Stimulated activated CD4-positive, alpha-beta T cell treated with anti-CD3 and anti-CD28 coated beads, Interleukin-2, amount 100 ng/mL, for 24 hours (primary cell): ENCODE measurements at regions not wholly inside any gene's neighbourhood (a gene's known extent, or its start where the extent isn't known, plus 50 kb on each side); places are given as distances from the start of the nearest gene placed in this dataset.
"Not testable (repeated sequence)": the region's sequence is repeated elsewhere in the genome, so short reads cannot be mapped to it uniquely, and the experiment has no call there.

Experiments
- DNase-seq, 2 donors: peaks; one replicate each; pipeline ENCODE4 v3.0.0-alpha.2; 2020

DNA sequence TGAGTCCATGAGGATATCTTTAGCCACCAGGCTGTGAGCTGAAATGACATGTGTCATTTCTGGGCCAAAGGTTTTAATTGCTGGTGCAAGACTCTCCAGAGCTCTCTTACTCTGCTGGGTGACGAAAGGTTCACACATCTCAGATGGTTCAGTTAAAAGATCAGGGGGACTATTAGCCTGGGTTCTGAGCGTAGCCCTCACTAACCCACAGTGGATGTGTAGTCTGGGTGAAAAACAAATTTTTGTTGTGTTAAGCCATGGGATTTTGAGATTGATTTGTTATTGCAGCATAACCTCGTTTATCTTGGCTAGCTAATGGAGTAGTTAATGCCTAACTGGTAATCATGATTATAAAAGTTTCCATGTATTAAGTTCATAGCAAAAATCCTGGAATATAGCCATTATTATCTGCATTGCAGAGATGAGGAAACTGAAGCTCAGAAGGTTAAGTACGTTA is 251.5 kb downstream of the RMST start:
- DNase-seq, result no peak

GRCh38 chr12:97716356-97716755 is 253.8 kb downstream of the RMST start:
- DNase-seq, result no peak

GRCh38 chr12:97723801-97724200 is 261.2 kb downstream of the RMST start:
- not testable (repeated sequence) for DNase-seq

DNA sequence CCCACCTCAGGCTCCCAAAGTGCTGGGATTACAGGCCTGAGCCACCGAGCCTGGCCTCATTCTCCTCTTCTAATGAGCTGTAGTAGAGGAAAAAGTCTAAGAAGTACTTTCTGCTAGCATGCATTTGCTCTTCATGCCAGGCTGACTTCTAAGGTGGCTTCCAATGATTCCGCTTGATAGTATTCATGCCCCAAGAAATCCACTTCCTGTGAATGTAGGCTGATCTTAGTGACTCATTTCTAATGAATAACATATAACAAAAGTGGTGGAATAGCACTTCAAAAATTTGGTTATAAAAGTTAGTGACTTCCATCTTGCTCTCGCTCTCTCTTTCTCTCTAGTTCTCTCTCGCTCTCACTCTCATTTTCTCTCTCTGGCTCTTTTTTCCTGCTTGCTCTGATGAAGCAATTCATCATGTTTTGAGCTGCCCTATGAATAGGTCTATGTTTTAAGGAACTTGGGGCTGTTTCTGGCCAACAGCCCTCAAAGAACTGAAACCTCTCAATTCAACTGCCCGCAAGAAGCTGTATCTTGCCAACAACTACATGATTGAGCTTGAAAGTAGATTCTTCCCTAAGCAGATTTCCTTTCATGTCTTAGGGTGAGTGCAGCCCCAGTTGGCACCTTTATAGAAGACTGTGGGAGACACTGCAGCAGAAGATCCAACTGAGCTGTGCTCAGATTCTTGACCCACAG is 282.9 kb downstream of the RMST start:
- no peak for DNase-seq

- no peak for DNase-seq
Measured at GRCh38 chr12:97748298-97748697, 285.7 kb downstream of the RMST start.

DNA sequence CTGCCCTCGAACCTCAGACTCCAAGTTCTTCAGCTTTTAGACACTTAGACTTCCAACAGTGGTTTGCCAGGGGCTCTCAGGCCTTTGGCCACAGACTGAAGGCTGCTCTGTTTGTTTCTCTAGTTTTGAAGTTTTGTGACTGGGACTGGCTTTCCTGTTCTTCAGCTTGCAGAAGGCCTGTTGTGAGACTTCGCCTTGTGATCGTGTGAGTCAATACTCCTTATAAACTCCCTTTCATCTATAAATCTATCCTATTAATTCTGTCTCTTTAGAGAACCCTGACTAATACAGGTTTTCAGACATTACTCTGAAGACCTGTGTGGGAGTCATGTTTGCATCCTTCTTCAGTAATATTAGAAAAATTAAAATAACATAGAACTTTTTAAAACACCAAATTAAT is 289.1 kb downstream of the RMST start:
- no peak for DNase-seq

GRCh38 chr12:97752129-97752528 is 289.5 kb downstream of the RMST start:
- DNase-seq, result no peak

DNA sequence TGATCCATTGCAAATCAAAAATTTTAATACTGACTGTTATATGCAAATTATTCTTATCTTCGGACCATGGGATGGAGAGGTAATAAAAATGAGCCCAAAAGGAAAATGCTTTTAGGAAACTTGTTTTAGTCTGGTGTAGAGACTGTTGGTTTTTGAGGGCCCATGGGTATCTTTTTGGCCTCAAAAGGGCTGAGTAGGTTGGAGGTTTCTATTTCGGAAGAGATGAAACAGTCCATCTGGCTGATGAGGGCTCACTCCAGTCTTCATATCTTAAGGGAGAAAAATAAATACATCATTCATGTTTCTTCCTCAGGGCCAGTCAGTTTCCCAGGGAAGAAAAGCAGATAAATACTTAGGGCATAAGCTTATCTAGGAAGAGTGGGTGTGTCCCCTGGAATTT is 290.7 kb downstream of the RMST start:
- DNase-seq, result no peak

DNA sequence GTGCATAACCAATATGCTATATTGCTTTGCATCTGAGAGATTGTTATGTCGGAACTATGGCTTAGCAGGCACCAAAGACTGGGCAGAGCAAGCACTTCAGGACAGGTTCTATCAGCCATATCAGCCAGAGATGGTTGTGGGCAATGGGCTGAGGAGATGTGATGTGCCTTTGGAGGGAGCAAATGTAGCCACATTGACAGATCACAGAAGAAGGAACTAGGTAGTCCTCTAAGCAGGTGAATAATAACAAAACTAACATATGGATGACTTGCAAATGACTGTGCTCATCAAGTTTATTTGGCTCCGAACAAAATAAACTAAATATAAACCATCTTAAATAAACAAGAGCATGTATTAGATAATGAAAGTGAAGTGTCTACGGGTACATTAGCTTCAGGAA is 291.7 kb downstream of the RMST start:
- DNase-seq, result no peak

GRCh38 chr12:97756066-97756666 is 293.6 kb downstream of the RMST start:
- DNase-seq, result no peak

DNA sequence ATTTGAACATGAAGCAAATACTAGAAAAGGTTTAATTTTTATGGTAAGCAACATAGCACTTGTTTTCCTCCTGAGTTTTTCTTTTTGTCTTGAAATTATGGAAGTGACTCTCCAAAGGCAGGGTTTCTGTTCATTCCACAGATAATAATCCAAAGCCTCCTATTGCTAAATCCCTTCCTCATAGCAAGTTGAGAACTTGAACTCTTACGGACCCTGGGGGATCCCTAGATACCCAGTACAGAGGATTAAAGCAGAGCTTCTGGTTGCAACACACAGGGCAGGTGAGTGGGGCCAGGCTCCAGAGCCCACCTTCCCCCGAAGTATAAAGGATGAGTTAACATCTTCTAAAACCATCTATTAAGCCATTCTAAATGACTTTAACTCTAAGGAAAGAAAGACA is 294.1 kb downstream of the RMST start:
- DNase-seq, result no peak

DNA sequence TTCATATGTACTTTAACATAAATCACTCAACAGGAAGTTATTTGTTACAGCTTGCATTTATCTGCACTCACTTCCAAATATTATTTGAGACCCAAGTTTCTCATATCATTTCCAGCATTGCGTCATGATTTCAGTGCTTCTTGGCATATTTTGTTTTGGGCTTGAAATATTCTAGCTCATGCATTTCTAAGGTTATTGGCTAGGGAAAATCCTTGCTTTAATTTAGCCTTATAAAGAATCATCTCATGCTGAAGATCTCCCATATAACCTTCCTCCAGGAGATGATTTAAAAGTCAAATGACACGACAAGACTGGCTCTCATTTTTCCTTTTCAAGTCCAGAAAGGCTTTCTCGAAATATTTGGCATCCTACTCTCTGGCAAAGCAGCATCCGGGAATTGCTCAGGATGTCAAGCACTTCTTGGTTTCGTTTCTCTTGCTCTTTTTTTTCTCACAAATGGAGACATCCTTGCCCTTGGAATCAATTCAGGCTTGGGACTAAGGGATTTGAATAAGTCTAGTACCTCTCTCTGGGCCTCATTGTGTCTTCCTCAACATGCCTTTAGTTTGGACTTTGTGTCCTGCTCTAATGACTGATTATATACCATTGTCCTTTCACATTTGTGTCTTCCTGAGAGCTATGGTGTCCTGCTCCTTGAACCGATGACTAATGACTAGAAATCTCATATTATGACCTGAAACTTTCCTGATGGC is 295.0 kb downstream of the RMST start:
- DNase-seq, result no peak

DNA sequence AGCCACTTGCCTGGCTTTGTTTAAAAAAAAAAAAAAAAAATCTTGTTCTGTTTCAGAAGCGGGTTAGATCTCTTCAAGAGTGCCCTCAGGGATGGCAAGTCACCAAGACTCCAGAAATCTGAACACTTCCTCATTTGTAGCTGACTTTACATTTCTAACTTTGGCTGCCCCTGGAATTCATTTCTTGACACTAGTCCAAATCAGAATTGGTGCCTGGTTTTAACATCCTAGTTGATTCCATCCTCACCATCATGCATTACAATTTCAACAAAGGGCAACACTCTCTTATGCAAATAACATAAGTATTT is 295.5 kb downstream of the RMST start:
- no peak for DNase-seq

DNA sequence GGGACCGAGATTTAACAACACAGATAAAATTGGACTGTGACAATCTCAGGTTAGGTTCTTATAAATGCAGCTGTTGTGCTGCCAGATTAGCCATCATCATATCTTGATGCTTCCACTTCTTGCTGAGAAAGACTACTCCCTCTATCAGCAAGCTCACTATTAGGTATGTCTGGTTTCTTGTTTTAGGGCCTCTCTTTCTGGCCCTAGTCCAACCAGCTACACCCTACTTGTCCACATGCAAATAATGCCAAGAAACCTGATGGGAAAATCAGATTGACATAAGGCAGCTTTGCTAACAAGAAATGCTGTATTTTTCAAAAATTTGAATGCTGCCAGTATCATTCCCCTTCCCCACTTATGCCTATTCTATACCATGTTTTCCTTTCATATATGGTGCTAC is 296.0 kb downstream of the RMST start:
- no peak for DNase-seq

- no peak for DNase-seq
Measured at GRCh38 chr12:97760601-97761000, 298.0 kb downstream of the RMST start.

DNA sequence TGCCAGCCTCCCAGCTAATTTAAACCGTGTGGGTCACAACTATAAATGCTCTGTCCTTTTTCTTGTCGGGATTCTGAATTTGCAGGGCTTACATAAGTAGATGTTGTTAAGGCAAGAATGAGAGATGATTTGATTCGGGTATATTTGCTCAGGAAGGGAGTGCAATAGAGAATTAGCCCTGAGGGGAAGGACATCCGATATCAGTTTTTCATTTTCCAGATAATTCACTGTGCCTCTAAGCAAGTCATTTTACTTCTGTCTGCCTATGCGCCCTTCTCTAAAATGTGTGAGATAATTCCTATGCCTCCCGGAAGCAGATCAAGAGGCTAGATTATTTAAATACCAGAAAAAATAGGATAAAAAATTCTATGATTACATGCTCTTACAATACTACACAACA is 300.5 kb downstream of the RMST start:
- DNase-seq, result no peak

DNA sequence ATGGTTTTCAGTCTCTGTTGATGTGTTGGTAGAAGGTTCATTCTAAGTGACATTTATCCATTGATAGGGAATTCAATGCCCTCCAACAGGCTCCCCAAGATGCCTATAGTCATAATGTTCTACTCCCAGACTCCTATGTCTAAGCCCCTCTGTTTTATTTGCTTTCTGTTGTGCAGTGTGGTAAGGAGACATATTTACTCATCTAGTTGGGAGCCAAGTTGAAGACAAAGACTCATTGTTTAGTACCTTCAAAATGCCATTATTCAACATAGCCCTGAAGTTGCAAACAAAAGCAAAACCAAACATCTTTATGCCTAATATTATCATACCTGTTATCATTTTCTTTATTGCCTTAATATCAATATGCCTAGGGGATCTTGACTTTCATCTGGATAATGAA is 302.1 kb downstream of the RMST start:
- DNase-seq, result no peak

GRCh38 chr12:97767347-97767746 is 304.7 kb downstream of the RMST start:
- DNase-seq, result no peak

GRCh38 chr12:97778111-97778510 is 315.5 kb downstream of the RMST start:
- DNase-seq, result no peak

DNA sequence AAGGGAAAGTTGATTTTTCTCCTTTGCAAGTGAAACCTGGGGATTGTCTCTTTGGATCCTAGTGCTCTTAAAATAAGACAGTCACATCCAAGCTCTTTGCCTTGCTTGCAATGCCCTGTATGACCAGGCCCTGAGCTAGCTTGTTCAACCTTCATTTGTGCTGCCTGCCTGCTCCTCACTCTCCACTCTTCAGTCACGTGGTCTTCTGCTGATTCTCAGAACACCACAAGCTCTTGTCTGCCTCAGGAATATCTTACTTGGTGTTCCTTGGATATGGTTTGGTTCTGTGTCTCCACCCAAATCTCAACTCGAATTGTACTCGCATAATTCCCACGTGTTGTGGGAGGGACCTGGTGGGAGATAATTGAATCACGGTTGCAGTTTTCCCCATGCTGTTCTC is 318.7 kb downstream of the RMST start:
- DNase-seq, result no peak

DNA sequence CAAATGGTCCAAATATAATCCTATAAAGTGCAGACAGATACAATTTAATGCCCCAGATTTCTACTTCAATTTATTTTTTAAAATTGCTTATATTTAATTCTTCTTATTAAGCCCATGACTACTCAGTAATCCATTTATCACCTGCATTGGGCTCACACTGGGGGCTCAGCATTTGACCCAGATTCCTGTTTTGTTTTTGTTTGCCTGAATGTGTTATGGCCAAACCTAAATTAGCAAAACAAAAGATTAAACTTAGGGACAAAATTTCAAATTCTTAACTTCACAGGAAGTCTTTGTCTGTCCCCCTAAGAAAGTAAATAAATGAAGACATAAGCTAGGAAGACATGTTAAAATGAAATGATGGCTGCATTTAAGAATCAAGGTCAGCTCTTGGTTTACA is 322.3 kb downstream of the RMST start:
- DNase-seq, result no peak

DNA sequence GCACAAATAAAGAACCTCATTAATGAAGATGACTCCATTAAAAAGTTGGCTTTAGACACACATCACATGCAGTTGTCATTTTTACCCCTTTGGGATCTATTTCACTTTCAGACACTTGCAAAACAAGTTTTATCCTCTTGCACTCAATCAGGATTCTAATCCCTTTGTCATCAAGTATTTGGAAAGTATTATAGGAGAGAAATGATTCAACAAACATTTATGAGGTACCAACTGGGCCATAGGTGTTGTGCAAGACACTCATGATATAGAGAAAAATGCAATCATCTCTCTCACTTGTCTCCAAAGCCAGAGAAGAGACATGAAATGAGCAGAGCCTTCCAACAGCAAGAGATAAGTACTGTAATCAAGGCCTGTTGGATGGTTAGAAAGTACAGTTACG is 327.7 kb downstream of the RMST start:
- DNase-seq, result no peak

DNA sequence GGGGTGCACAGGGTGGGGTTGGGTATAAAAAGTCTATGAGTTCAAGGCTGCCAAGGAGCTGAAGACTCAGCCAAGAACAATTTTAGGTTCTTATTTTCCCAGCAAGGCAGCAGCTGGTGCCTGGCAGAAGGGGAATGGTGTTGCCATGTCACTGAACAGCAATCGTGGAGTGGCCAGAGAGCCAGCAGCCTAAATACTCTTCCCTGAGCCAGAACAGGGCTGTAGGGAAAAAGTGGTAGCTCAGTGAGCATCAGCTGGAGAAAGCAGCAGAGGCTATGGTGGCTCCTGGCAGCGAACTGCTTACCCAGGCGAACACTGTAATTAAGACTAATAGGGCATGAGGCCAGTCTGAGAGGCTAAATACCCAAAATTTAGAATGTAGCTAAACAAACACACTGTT is 334.9 kb downstream of the RMST start:
- no peak for DNase-seq

GRCh38 chr12:97800561-97800960 is 338.0 kb downstream of the RMST start:
- DNase-seq, result no peak
